RPMI7951 (cell line): ENCODE measurements at regions not wholly inside any gene's neighbourhood (a gene's known extent, or its start where the extent isn't known, plus 50 kb on each side); places are given as distances from the start of the nearest gene placed in this dataset.
"Not testable (repeated sequence)": the region's sequence is repeated elsewhere in the genome, so short reads cannot be mapped to it uniquely, and the experiment has no call there.

Experiments used
- DNase-seq: peaks from one replicate; pipeline ENCODE4 v3.0.0-alpha.2; 2012; ENCODE audit warnings: low read depth

GRCh38 chr5:89668821-89669220, 740.7 kb downstream of the CETN3 start:
- DNase-seq = peak; percentile 1

GRCh38 chr5:89662499-89662898, 747.1 kb downstream of the CETN3 start:
- DNase-seq = no peak

GRCh38 chr5:89638871-89639270, 755.9 kb upstream of the MEF2C start:
- DNase-seq = no peak

- DNase-seq = not testable (repeated sequence)
These were observed 751.2 kb upstream of the MEF2C start for GRCh38 chr5:89634176-89634575.

GRCh38 chr5:89630064-89630463, 747.1 kb upstream of the MEF2C start:
- DNase-seq = not testable (repeated sequence)

- peak; percentile 23 for DNase-seq
These were observed 746.1 kb upstream of the MEF2C start for GRCh38 chr5:89628876-89629635.

- no peak for DNase-seq
These were observed 733.0 kb upstream of the MEF2C start for GRCh38 chr5:89615839-89616518.

GRCh38 chr5:89613222-89613956, 730.4 kb upstream of the MEF2C start:
- no peak for DNase-seq

- DNase-seq = no peak
These were observed 724.1 kb upstream of the MEF2C start for GRCh38 chr5:89606939-89607534.

GRCh38 chr5:89604342-89604741, 721.4 kb upstream of the MEF2C start:
- no peak for DNase-seq

- no peak for DNase-seq
These were observed 718.9 kb upstream of the MEF2C start for GRCh38 chr5:89601880-89602279.

- no peak for DNase-seq
These were observed 714.9 kb upstream of the MEF2C start for GRCh38 chr5:89597878-89598277.

GRCh38 chr5:89596821-89597220, 713.8 kb upstream of the MEF2C start:
- no peak for DNase-seq

GRCh38 chr5:89595056-89595455, 712.1 kb upstream of the MEF2C start:
- DNase-seq = peak; percentile 29

- peak; percentile 53 for DNase-seq
These were observed 701.5 kb upstream of the MEF2C start for GRCh38 chr5:89584339-89584956.

GRCh38 chr5:89583534-89583933, 700.5 kb upstream of the MEF2C start:
- no peak for DNase-seq

GRCh38 chr5:89582768-89583339, 699.9 kb upstream of the MEF2C start:
- DNase-seq = no peak

- no peak for DNase-seq
These were observed 698.0 kb upstream of the MEF2C start for GRCh38 chr5:89580976-89581375.

GRCh38 chr5:89575319-89575718, 692.3 kb upstream of the MEF2C start:
- no peak for DNase-seq

- DNase-seq = peak; percentile 15
These were observed 690.4 kb upstream of the MEF2C start for GRCh38 chr5:89573345-89573744.

- DNase-seq = peak; percentile 21
These were observed 689.7 kb upstream of the MEF2C start for GRCh38 chr5:89572696-89573095.
